ENCODE measurements at regions not wholly inside any gene's neighbourhood (a gene's known extent, or its start where the extent isn't known, plus 50 kb on each side); places are given as distances from the start of the nearest gene placed in this dataset.

GRCh38 chr19:28549680-28550277 lies 663.2 kb downstream of the UQCRFS1 start:
- TF ChIP-seq CEBPB (IDR thresholded peaks at IDR 0.05) (no peak), EP300 (IDR thresholded peaks at IDR 0.05; ENCODE audit: borderline replicate concordance) (no peak), TEAD4 (IDR thresholded peaks at IDR 0.05) (no peak), ZBTB7A (IDR thresholded peaks at IDR 0.05; ENCODE audit: low read depth) (no peak), TAF1 (IDR thresholded peaks at IDR 0.05; ENCODE audit: low read depth) (no peak), EGR1 (IDR thresholded peaks at IDR 0.05) (no peak), RAD21 (IDR thresholded peaks at IDR 0.05; ENCODE audit: low read depth) (no peak), FOXM1 (IDR thresholded peaks at IDR 0.05; ENCODE audit: borderline replicate concordance, low read depth) (no peak), MAX (IDR thresholded peaks at IDR 0.05) (no peak), CREB1 (IDR thresholded peaks at IDR 0.05; ENCODE audit: low read depth) (no peak), NFIC (IDR thresholded peaks at IDR 0.05) (no peak), YY1 (IDR thresholded peaks at IDR 0.05; ENCODE audit: low read depth) (no peak)
- TF ChIP-seq, protein P1, sequence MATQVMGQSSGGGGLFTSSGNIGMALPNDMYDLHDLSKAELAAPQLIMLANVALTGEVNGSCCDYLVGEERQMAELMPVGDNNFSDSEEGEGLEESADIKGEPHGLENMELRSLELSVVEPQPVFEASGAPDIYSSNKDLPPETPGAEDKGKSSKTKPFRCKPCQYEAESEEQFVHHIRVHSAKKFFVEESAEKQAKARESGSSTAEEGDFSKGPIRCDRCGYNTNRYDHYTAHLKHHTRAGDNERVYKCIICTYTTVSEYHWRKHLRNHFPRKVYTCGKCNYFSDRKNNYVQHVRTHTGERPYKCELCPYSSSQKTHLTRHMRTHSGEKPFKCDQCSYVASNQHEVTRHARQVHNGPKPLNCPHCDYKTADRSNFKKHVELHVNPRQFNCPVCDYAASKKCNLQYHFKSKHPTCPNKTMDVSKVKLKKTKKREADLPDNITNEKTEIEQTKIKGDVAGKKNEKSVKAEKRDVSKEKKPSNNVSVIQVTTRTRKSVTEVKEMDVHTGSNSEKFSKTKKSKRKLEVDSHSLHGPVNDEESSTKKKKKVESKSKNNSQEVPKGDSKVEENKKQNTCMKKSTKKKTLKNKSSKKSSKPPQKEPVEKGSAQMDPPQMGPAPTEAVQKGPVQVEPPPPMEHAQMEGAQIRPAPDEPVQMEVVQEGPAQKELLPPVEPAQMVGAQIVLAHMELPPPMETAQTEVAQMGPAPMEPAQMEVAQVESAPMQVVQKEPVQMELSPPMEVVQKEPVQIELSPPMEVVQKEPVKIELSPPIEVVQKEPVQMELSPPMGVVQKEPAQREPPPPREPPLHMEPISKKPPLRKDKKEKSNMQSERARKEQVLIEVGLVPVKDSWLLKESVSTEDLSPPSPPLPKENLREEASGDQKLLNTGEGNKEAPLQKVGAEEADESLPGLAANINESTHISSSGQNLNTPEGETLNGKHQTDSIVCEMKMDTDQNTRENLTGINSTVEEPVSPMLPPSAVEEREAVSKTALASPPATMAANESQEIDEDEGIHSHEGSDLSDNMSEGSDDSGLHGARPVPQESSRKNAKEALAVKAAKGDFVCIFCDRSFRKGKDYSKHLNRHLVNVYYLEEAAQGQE (IDR thresholded peaks at IDR 0.05; ENCODE audit: low read depth), result no peak

All from Ishikawa (cell line).